CD4-positive, alpha-beta T cell (primary cell): ENCODE measurements at regions not wholly inside any gene's neighbourhood (a gene's known extent, or its start where the extent isn't known, plus 50 kb on each side); places are given as distances from the start of the nearest gene placed in this dataset.

Experiments
- ATAC-seq: fragments of 200-7000 bp; cut with Tn5 transposase; one replicate; pipeline ENCODE4 v1.10.0; 2022; ENCODE audit warnings: mild to moderate bottlenecking; ENCODE audit not compliant: poor library complexity
- CTCF ChIA-PET: fragments of 350-600 bp; sonication (Branson Sonifier 250); formaldehyde crosslinking; loops from one replicate; lab custom pipeline; 2021; ENCODE audit warnings: antibody characterized with exemption, inconsistent platforms; lab: Charles Lee
- POLR2A ChIA-PET: fragments of 350-600 bp; sonication (Branson Sonifier 250); formaldehyde crosslinking; loops from one replicate; lab custom pipeline; 2021; ENCODE audit warnings: antibody characterized with exemption, inconsistent platforms; lab: Charles Lee
- DNase-seq, 14 experiments: peaks; one replicate each; pipeline ENCODE4 v3.0.0-alpha.2; 2013 to 2020; ENCODE audit warnings: mixed read lengths in 2 of 14
- H3K27ac ChIP-seq, 2 donors: one replicate each; pipeline versions ENCODE4 v1.5.1 to v1.7.0; 2013; ENCODE audit warnings: low read length in 2 of 2, low read depth in 1 of 2, mild to moderate bottlenecking in 1 of 2
- H3K27me3 ChIP-seq, 2 experiments: 1 replicate in 1 of 2; 2 replicates in 1 of 2; pipeline versions ENCODE4 v1.6.1 to v1.7.0; 2013; ENCODE audit warnings: low read length in 2 of 2, control low read depth in 1 of 2, mild to moderate bottlenecking in 1 of 2, moderate library complexity in 1 of 2; ENCODE audit not compliant: insufficient read depth in 2 of 2, control insufficient read depth in 1 of 2
- H3K36me3 ChIP-seq: one replicate; pipeline ENCODE4 v1.6.1; 2013; ENCODE audit warnings: low read length, control low read depth; ENCODE audit not compliant: insufficient read depth
- H3K4me1 ChIP-seq: one replicate; pipeline ENCODE4 v1.6.1; 2013; ENCODE audit warnings: low read length, control low read depth; ENCODE audit not compliant: insufficient read depth
- H3K4me3 ChIP-seq: one replicate; pipeline ENCODE4 v1.5.1; 2013; ENCODE audit warnings: mild to moderate bottlenecking, low read length, moderate library complexity
- H3K9me3 ChIP-seq, 2 experiments: 1 replicate in 1 of 2; 2 replicates in 1 of 2; pipeline versions ENCODE4 v1.6.1 to v1.7.0; 2013; ENCODE audit warnings: low read length in 2 of 2, mild to moderate bottlenecking in 2 of 2, control low read depth in 1 of 2, moderate library complexity in 1 of 2; ENCODE audit not compliant: control insufficient read depth in 1 of 2, insufficient read depth in 1 of 2
- H3K27ac Mint-ChIP-seq: one replicate; pipeline ENCODE4 v1.8.0; 2020; ENCODE audit warnings: mixed read lengths
- H3K27me3 Mint-ChIP-seq: one replicate; pipeline ENCODE4 v1.8.0; 2021; ENCODE audit warnings: mixed read lengths
- H3K36me3 Mint-ChIP-seq: one replicate; pipeline ENCODE4 v1.8.0; 2021; ENCODE audit warnings: low read depth, mixed read lengths
- H3K4me1 Mint-ChIP-seq: one replicate; pipeline ENCODE4 v1.8.0; 2021; ENCODE audit warnings: low read depth, mixed read lengths
- H3K4me3 Mint-ChIP-seq: one replicate; pipeline ENCODE4 v1.8.0; 2020; ENCODE audit warnings: mild to moderate bottlenecking, mixed read lengths
- H3K9me3 Mint-ChIP-seq: one replicate; pipeline ENCODE4 v1.8.0; 2020; ENCODE audit warnings: mixed read lengths
- intact Hi-C, 2 experiments: fragments of 100-400 bp; cut with DNase I in 1 of 2; cut with micrococcal nuclease in 1 of 2; formaldehyde crosslinking; loops; one replicate each; pipeline versions ENCODE4 v1.15.1 to v1.9.0; 2023 to 2025; cut with DNase I, micrococcal nuclease
- TF ChIP-seq, protein P1 (sequence below): fragments of 200-600 bp; IDR thresholded peaks from one replicate; pipeline ENCODE4 v1.8.0; 2022; ENCODE audit warnings: antibody characterized with exemption, mild to moderate bottlenecking

DNA sequence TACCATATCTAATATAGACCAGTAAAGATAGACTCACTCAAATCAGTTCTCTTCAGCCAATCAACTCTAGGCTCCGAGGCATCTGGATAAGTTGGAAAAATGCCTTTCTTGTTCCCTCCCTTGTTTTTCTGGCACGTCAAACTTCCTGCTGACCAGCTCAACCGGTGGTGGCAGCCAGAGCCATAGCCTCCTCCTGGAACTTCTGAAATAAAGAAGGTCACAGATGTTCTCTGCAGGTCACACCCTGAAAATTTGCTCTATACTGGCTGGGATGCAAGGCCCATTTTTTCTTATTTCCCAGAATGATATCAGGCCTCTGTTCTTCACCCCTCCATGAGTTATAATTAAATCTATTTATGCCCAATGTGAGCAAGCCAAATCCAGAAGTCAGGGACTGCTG is 81.9 kb downstream of the BMP4 start:
- POLR2A ChIA-PET: no interaction called here
- Histone ChIP-seq H3K4me3 (no peak overlapping the region), H3K9me3 (no peaks in the 10 kb centered on the region), H3K4me1 (no peaks in the 10 kb centered on the region), H3K27ac (no peak overlapping the region), H3K36me3 (no peaks in the 10 kb centered on the region), H3K27me3 (no peaks in the 10 kb centered on the region)
- CTCF ChIA-PET: no interaction called here
- H3K36me3 Mint-ChIP-seq: no peaks in the 10 kb centered on the region
- no peaks in the 10 kb centered on the region for H3K4me1 Mint-ChIP-seq
- no peak for DNase-seq
- no peaks in the 10 kb centered on the region for H3K27me3 Mint-ChIP-seq
- intact Hi-C loops: no loop called here
- H3K9me3 Mint-ChIP-seq: peaks cover 4% of the 10 kb centered on the region
- no peak for ATAC-seq
- H3K4me3 Mint-ChIP-seq: no peak overlapping the region
- TF ChIP-seq, protein P1, sequence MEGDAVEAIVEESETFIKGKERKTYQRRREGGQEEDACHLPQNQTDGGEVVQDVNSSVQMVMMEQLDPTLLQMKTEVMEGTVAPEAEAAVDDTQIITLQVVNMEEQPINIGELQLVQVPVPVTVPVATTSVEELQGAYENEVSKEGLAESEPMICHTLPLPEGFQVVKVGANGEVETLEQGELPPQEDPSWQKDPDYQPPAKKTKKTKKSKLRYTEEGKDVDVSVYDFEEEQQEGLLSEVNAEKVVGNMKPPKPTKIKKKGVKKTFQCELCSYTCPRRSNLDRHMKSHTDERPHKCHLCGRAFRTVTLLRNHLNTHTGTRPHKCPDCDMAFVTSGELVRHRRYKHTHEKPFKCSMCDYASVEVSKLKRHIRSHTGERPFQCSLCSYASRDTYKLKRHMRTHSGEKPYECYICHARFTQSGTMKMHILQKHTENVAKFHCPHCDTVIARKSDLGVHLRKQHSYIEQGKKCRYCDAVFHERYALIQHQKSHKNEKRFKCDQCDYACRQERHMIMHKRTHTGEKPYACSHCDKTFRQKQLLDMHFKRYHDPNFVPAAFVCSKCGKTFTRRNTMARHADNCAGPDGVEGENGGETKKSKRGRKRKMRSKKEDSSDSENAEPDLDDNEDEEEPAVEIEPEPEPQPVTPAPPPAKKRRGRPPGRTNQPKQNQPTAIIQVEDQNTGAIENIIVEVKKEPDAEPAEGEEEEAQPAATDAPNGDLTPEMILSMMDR: no peak
- H3K27ac Mint-ChIP-seq: no peak overlapping the region

DNA sequence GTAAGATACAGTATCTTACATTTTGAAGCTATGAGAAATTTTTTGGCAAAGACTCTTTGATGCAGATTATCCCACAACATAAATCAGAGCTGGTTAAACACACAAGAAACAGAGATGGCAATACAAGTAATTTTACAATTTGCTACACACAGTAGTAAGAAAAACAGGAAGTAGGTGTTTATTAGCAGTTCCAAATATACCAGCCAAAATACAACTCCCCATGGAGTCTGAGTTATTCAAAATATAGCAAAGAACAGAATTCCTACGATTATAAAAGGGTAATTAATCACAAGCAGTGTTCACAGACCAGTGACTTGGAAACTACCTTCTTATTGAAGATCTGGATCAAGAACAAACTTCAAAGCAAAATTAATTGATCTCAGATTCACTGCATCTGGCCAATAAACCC is 83.9 kb downstream of the BMP4 start:
- ChIA-PET CTCF (no interaction called here), POLR2A (no interaction called here)
- H3K27ac Mint-ChIP-seq: no peak overlapping the region
- no peaks in the 10 kb centered on the region for H3K27me3 ChIP-seq
- H3K4me1 Mint-ChIP-seq: no peaks in the 10 kb centered on the region
- TF ChIP-seq, protein P1: no peak
- no peaks in the 10 kb centered on the region for H3K36me3 Mint-ChIP-seq
- no peak overlapping the region for H3K27ac ChIP-seq
- H3K9me3 Mint-ChIP-seq: peaks cover 4% of the 10 kb centered on the region
- ATAC-seq (no peak), DNase-seq (no peak)
- no peak overlapping the region for H3K4me3 Mint-ChIP-seq
- no peaks in the 10 kb centered on the region for H3K9me3 ChIP-seq
- no peaks in the 10 kb centered on the region for H3K36me3 ChIP-seq
- H3K27me3 Mint-ChIP-seq: no peaks in the 10 kb centered on the region
- intact Hi-C loops: no loop called here
- H3K4me3 ChIP-seq: no peak overlapping the region
- no peaks in the 10 kb centered on the region for H3K4me1 ChIP-seq

DNA sequence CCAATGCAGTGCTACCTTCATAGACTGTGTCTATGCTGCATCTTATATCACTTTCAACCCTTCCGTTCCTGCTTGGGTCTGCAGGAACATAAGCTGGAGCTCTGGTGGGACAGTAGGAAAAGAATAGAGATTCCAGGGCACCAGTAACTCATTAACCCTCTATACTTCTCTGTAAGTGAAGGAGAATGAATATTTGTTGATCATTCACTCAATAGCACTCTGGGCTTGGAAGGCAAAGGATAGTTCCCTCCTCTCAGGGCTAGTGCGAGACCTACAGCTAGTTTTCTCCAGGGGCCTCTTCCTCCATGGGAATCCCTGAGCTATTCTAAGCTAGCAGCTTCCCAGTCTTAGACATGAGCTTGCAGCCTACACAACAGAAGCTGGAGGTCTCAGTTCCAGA is 84.7 kb downstream of the BMP4 start:
- intact Hi-C loops: no loop called here
- ChIA-PET POLR2A (no interaction called here), CTCF (no interaction called here)
- Histone ChIP-seq H3K4me3 (no peak overlapping the region), H3K36me3 (no peaks in the 10 kb centered on the region), H3K27me3 (no peaks in the 10 kb centered on the region), H3K9me3 (no peaks in the 10 kb centered on the region), H3K4me1 (no peaks in the 10 kb centered on the region), H3K27ac (no peak overlapping the region)
- Mint-ChIP-seq H3K36me3 (no peaks in the 10 kb centered on the region), H3K27ac (no peak overlapping the region), H3K4me1 (no peaks in the 10 kb centered on the region), H3K27me3 (no peaks in the 10 kb centered on the region), H3K4me3 (no peak overlapping the region), H3K9me3 (peaks cover 4% of the 10 kb centered on the region)
- TF ChIP-seq, protein P1: no peak
- DNase-seq (no peak), ATAC-seq (no peak)
